Epidermal melanocyte (primary cell): ENCODE measurements at regions not wholly inside any gene's neighbourhood (a gene's known extent, or its start where the extent isn't known, plus 50 kb on each side); places are given as distances from the start of the nearest gene placed in this dataset.
A peak's percentile ranks its signal among the peaks of the same experiment; 100 is the strongest.
"Not testable (repeated sequence)": the region's sequence is repeated elsewhere in the genome, so short reads cannot be mapped to it uniquely, and the experiment has no call there.

Experiments
- DNase-seq: peaks from one replicate; pipeline ENCODE4 v3.0.0; 2011; ENCODE audit warnings: low spot score; ENCODE audit not compliant: insufficient read length

DNA sequence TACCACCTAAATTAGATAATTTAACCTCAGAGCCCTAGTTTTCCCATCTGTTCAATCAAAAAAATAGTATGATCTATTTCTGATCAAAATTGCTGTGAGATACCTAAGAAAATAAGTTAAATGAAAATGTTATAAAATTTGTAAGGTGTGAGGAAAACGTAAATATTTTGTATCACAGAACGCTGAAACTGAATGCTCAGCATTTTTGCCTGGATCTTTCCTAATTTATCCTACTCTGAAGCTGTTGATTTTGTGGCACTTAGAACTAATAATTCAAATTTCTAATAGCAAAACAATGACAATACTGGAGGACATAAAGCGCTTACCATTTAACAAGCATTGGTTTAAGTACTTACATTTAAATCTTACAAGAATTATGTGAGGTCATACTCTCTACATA, 674.2 kb downstream of the FAM181B start:
- DNase-seq, result no peak

DNA sequence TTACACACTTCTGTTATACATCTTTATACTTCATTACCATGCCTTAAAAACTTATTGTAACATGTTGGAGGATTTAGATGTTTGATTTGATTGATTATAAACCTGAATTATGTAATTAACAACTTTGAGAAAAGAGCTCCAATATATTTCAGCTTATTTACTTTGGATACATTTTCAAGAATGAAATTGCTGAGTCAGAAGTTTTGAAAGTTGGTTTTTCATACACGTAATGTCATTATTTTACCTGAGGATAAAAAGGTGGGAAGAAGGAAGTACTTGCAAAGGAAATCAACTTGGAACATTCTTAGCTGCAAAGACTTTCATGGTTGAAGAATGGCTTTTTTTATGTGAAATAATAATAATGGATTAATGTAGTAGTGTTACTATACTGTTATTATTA, 677.2 kb downstream of the FAM181B start:
- DNase-seq, result no peak

DNA sequence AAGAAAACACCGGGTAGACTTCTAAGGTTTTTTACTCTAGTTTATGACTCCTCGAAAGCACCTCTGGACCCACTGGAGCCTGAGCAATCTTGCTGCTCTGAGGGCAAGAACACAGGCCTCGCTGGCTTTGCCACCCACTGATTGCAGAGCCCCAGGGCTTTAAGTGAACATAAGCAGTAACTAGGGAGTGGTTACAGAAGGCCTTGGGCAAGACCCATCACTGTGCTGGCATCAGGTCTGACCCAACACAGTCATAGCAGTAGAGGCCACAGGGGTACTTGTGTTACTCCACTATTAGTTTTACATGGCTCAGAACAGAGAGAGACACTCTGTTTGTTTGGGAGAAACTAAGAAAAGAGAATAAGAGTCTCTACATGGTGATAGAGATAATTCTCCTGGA, 684.5 kb downstream of the FAM181B start:
- no peak for DNase-seq

DNA sequence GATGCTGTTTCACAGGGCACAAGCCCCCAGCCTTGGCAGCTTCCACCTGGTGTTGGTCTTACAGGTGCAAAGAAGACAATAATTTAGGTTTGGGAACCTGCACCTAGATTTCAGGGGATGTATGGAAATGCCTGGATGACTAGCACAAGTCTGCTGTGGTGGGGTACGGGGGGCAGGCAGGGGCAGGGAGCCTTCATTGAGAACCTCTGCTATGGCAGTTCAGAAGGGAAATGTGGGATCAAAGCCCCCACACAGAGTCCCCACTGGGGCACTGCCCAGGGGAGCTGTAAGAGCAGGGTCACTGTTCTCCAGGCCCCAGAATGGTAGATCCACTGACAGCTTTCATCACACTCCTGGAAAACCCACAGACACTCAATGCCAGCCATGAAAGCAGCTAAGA, 686.5 kb downstream of the FAM181B start:
- DNase-seq, result no peak

DNA sequence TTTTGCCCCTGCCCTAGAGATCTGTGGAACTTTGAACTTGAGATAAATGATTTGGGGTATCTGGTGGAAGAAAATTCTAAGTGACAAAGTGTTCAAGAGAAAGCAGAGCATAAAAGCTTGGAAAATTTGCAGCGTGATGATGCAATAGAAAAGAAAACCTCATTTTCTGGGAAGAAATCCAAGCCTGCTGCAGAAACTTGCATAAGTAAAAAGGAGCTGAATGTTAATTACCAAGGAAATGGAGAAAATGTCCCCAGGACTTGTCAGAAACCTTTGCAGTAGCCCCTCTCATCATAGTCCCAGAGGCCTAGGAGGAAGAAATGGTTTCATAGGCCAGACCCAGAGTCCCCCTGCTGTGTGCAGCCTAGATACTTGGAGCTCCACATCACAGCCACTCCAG, 686.9 kb downstream of the FAM181B start:
- DNase-seq, result no peak

DNA sequence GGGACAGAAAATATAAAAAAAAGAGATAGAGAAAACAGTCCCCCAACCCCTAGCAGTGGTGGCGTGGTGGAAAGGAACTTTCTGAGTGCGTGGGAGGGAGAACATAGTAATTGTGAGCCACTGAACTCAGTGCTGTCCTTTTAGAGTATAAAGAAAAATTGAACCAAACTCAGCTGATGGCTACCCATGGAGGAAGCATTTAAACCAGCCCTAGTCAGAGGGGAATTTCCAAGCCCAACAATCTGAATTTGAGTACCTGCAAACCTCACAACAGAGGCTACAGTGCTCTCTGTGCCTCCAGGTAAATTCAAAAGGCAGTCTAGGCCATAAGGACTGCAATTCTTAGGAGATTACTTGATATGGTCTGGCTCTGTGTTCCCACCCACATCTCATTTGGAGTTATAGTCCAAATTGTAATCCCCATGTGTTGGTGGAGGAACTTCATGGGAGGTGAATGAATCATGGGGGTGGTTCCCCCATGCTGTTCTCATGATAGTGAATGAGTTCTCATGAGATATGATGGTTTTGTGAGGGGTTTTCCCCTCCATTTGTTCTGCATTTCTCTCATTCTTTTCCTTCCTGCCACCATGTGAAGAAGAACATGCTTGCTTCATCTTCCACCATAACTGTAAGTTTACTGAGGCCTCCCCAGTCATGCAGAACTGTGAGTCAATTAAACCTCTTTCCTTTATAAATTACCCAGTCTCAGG, 687.8 kb downstream of the FAM181B start:
- no peak for DNase-seq

DNA sequence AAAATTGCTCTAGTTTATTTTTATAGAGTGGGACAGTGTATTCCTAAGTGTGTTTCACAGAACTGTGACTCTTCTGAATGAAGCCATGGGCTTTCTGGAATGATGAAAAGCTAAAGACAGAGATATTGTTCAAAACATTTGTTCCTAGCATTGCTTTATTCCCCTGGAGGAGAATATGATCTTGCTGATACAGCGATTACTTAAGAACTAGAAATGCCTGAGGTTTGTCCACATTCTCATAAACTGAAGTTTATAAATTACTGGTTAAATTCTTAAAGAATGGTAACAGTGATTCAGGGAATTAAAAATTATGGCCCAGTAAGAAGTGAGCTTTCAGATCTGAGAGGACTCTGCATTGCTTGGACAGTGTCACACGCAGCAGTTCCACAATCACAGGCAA, 690.3 kb downstream of the FAM181B start:
- peak; percentile 16 for DNase-seq

DNA sequence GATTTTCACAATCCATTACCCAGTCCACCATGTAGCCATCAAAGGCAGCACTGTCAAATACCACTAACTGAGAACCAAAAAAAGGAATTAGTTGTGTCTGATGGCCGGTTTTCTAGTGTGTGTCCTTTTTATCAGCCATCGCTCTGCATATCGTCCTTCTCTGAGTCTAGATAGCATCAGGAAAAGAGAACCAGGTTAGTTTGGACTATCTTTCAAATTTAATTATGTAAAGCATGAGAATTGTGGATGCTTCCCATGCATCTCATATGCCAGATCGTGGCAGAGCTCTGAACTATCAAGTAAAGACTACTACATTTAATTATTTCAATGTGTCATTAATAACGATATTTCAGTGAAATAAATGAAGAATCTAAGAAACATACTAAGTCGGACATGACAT, 691.9 kb downstream of the FAM181B start:
- no peak for DNase-seq

DNA sequence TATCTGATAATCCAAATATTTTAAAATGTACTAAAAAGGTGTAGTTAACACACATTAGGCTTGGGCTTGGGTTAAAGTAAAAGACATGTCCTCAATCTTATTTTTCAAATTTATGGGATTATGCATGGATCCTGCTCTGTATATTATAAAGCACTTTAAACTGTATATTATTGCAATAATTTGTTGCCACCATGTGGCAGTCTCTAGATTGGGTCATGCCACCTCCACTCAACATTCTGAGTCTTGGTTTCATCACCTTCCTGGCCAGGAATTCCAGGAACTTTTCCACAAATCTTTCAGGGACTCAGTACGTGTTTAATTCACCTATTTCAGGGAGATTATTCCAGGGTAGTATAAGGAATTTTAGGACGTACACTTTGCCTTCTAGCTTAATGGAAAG, 695.5 kb downstream of the FAM181B start:
- DNase-seq, result no peak

DNA sequence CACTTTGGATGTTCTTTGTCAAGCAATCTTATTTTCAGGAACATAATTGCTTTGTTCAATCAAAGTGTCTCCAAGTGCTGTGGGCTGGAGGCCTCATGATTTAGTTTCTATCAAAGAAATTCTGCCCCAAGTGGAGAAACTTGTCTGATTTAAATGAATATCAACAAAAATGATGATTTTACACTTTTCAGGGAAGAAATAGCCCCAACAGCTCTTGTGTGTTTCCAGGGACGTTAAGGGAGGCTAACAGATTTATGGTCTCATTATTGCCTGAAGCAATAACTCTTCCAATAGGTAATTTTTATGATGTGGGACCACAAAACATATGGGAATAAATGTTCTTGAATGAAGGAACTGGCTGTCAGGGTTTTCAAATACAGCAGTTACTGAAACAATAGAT, 699.1 kb downstream of the FAM181B start:
- DNase-seq, result no peak

DNA sequence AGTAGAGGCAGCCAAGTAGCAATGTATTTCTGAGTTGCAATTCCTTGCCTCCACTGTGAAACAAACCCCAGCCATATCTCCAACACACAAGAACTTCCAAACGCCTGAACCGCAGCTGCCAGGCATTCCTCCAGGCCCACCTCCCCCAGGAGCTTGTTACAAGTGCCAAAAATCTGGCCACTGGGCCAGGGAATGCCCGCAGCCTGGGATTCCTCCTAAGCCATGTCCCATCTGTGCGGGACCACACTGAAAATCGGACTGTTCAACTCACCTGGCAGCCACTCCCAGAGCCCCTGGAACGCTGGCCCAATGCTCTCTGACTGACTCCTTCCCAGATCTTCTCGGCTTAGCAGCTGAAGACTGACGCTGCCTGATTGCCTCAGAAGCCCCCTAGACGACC, 706.3 kb downstream of the FAM181B start:
- not testable (repeated sequence) for DNase-seq

DNA sequence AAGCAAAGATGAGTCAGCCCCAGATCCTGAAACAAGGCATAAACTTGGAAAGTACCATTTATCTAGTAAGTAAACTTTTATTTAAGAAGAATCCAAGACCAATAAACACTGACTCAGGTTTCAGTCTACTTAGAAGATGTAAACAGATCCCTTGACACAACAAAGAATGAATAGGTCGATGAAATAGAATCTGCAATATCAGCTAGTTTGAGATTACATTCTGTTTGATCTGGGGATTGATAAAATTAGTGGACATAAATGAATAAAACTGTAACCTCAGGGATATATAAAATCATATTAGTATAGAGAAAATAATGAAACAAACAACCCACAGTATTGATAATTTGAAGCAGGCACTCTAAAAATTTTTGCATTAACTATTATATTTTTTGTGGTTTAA, 708.9 kb downstream of the FAM181B start:
- no peak for DNase-seq

DNA sequence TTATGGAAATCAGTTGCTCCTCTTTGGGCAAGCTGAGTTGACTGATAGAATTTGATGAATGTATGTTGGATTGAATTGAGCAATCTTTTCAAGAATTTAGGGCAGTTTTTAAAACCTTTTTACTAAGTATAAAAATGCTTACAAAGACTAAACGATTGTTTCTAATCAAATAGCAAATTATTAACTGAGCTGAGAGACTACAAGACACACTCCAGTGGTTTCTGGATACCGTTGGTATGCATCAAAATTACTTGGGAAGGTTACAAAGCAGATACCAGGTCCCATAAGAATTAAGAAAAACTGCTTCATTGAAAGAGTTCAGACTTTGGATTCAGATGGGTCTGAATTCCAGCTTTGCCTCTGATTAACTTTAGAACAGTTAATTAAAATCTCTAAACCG, 721.4 kb downstream of the FAM181B start:
- no peak for DNase-seq

DNA sequence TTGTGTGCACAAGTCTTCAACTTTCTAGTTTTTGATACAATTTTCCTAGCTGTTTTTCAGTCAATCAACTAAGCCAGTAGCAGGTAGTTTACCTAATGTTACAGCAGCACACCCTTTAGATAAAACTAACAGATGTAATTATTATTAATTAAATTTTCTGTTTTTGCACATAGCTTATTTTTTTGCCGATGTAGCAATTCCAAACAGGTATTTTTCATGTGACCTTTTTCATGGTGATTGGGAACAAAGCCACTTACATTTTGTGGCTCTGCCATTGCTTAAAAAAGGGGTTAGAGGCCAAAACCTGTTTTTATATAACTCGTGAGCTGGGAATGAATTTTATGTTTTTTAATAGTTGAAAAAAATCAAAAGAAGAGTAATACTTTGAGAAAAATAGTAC, 724.5 kb downstream of the FAM181B start:
- DNase-seq, result no peak

DNA sequence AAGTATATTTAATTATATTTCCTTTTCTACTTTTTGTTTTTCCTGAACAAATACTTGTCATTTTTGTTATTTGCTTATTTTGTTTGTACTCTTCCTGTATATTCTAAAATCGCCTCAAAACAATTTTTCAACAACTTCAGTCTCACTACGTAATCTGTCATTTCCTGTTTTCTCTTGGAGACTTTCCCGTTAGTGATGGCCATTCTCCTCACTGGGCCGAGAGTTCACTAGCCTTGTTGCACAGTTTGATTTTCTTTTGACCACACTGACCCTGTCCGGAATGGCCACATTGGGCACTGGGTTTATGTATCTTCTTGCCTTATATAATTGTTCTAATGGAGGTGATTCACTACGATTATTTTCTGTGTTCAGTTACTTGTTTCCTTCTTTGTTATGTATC, 726.1 kb downstream of the FAM181B start:
- no peak for DNase-seq

DNA sequence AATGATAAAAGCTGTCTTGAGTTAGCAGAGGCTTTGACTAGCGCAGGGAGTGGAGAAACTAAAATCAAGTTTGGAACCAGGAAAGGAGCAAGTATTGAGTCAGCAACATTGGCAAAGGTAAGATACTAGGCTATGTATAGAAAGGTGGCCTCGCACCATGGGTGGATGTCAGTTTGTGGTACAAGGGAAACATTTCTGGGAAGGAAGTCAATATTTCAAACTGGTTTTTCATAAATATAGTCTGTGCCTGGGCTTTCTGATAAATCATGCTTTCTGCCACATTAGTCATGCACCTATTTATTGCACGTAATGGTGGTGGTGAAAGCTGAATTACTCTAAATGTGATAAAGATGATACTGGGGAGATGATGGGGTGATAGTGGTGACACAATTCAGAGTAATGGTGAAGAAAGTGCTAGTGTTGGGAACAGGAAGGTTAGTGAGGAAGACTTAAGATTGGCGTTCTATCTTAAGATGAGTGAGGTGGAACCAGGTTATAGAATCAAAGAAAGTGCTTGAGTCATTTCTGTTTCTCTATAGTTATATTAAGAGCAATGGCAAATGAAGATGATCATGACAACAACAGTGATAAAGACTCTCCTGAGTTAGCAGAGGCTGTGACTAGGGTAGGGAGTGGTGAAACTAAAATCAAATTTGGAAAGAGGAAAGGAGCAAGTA, 729.0 kb downstream of the FAM181B start:
- DNase-seq, result no peak

DNA sequence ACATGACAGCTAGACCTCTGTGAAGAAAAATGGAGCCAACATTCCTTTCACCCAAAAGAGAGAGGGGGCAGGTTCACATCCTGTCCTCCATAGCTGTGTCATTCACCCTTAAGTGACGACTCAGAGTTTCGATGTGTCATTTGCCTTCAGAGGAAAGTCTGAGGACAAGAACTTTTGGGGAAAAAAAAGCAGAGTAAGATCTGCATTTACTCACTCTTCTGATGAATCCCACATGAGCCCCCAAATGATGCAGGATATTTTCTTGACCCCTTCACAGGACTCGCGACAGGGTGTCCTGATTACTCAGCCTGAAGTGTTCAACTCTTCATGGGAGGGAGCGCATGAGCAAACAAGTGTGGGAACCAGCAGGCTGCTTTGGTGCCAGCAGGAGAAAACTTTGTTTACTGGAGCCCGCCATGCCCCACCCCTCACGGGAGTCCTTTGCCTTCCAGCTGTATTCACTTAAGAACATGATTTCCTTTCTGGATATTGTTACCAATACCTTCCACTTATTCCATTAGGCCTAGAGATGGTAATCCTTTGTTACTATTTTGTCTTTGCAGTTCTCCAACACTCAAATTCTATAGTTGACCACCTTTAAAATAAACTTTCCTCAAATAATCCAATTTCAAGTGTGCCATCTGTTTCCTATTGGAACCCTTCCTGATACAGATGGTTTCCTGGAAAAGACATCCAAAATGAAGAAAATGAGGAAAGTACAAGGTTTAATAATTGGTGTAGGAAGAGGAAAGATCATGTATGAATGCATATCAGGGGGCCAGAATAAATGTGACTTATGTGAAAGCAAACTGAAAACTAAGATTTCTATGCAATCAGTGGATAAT, 729.8 kb downstream of the FAM181B start:
- DNase-seq, result no peak

DNA sequence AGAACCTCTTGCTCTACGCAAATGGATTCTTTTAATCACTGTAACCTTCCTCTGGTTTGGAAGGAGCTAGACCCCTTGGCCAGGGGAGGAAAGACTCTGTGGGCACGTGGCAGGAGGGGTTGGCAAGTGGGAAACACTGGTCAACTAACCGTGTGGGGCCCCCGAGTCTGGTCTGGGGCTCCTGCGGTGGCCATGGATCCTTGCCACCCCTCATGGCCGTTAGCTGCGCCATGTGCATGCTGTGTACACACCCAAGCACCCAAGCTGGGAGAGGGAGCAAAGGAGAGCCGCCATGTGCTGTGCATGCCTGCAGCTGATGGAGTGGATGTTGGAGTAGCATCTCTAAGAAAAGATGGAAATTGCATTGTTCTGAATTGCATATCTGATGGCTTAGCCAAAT, 730.6 kb downstream of the FAM181B start:
- DNase-seq, result no peak

DNA sequence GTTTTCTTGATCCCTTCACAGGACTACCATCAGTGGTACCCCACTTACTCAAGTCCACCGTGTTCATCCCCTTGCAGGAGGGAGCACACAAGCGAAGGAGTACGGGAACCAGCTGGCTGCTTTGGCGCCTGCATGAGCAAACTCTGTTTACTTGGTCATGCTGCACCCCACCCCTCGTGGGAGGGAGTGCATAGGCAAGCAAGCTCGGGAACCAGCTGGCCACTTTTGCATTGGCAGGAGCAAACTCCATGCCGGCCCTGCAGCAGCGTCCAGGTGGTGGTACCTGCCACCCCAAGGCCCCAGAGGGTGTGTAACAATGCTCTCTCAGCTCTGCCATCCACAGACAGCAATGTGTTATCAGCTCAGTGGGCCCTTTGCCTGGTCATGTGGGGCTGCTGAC, 737.8 kb downstream of the FAM181B start:
- DNase-seq, result no peak

DNA sequence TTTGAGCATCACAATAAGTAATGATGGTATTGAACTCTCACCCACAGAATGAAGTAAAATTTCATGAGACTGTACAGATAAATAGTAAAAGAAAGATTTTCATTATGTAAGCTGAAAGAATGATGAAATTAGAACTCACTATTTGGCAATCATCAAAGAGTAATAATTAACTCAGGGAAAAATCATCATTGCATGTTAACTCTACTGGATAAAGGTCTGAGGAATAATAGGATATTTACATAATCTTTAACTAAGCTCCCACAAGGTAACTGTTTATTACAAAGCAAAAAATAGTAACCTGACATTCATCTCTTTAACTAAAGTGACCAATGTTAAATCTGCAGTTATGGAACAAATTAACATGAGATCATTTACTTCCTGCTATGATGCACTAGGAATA, 739.9 kb downstream of the FAM181B start:
- DNase-seq, result no peak

DNA sequence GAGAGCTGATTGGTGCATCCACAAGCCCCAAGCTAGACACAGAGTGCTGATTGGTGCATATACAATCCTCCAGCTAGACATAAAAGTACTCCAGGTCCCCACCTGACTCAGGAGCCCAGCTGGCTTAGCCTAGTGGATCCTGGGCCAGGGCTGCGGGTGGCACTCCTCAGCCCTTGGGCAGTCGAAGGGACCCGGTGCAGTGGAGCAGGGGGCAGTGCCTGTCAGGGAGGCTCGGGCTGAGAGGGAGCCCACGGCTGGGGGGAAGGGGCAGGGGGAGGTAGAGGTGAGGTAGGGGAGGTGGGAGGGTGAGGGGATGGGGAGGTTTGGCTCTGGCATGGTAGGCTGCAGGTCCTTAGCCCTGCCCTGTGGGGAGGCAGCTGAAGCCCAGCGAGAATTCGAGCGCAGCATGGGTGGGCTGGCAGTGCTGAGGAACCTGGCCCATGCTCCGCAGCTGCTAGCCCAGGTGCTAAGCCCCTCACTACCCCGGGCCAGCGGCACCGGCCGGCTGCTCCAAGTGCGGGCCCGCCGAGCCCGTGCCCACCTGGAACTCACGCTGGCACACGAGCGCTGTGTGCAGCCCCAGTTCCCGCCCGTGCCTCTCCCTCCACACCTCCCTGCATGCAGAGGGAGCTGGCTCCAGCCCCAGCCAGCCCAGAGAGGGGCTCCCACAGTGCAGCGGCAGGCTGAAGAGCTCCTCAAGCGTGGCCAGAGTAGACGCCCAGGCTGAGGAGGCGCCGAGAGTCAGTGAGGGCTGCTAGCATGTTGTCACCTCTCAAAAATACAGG, 742.8 kb downstream of the FAM181B start:
- no peak for DNase-seq

DNA sequence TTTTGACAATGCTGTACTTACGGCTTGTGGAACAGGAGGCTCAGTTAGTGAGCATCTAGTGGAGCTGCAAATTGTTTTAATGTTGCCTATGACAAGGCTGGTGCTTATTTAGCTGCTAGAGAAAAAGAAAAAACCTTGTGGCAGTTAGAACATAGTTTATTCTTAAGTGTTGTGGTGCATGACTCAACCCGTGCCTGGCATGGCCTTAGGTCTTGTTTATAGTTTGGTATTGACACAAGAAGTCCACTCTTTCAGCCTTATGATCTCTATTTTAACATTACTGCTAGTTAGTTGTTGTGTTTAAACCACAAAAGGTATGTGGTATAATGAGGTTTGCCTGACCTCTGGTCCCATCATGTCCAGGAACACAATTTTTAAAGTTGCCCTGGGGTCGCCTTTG, 744.6 kb downstream of the FAM181B start:
- DNase-seq, result no peak
